H1 (cell line): ENCODE measurements at regions not wholly inside any gene's neighbourhood (a gene's known extent, or its start where the extent isn't known, plus 50 kb on each side); places are given as distances from the start of the nearest gene placed in this dataset.

Source experiments
- CBX8 ChIP-seq: fragments of 300-800, 300-1000 bp; sonication (generic); IDR thresholded peaks from 2 replicates; pipeline ENCODE4 v1.7.1; 2016; ENCODE audit warnings: low read depth, low read length, borderline replicate concordance
- SAP30 ChIP-seq: fragments of 300-600 bp; sonication (generic); IDR thresholded peaks from 2 replicates; pipeline ENCODE4 v1.7.1; 2012; ENCODE audit warnings: low read length, moderate library complexity, mild to moderate bottlenecking, inconsistent platforms; ENCODE audit not compliant: insufficient read depth, insufficient replicate concordance

- TF ChIP-seq CBX8 (no peak), SAP30 (no peak)
Measured at GRCh38 chr2:226652983-226653765, 146.4 kb downstream of the IRS1 start (continued).
